ENCODE measurements at regions not wholly inside any gene's neighbourhood (a gene's known extent, or its start where the extent isn't known, plus 50 kb on each side); places are given as distances from the start of the nearest gene placed in this dataset.

DNA sequence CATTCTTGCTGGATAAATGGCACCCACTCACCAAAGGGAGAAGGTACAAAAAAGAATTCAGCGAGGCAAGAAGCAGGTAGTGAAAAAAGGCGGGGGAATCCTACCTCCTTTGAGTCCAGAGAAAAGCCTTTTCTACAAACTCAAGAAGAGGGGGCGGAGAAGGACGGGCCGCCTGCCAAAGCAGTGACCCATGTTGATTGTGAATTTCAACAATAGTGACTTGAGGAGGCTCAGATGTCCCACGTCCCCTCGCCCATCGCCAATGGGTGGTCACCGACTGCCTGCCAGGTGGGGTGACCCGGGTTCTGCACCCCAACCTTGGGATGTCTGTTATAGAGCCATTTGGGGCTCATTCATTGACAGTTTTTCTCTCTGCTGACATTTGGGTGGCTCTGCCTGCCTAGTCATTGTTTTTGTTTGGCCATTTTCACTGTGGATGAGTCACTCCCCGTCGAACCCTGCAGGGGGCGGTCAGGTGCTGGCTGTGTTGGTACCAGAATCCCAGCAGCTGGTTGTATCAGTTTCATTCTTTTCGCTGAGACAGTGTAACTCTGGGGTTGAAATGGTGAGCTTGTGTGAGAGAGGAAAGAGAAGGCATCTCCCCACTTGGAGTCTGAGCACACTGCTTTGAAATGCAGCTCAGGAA is 163.4 kb upstream of the NCAM1 start:
- Histone ChIP-seq H3K36me3 (ENCODE audit: control insufficient read depth, insufficient read depth, low read length) (no peaks in the 10 kb centered on the region), H3K79me1 (ENCODE audit: low read depth in 1 of 2, low read length in 2 of 2) (no peaks in the 10 kb centered on the region), H3K4me2 (ENCODE audit: low read depth, low read length) (no peak overlapping the region), H3K9me3 (ENCODE audit: control insufficient read depth, insufficient read depth, low read length) (no peaks in the 10 kb centered on the region), H2BK120ac (ENCODE audit: low read depth, low read length) (no peak overlapping the region), H2AK9ac (replicated peaks; ENCODE audit: low read depth, low read length, poor library complexity) (no peak overlapping the region), H3K4me1 (ENCODE audit: control insufficient read depth, insufficient read depth, low read length) (no peaks in the 10 kb centered on the region), H3K4me3 (ENCODE audit: insufficient read depth, low read depth, low read length) (no peak overlapping the region), H3K23ac (ENCODE audit: low read depth, low read length) (no peak overlapping the region), H4K20me1 (ENCODE audit: insufficient read depth, low read length) (no peaks in the 10 kb centered on the region), H3K14ac (replicated peaks; ENCODE audit: low read depth, low read length) (no peak overlapping the region), H3K4ac (ENCODE audit: low read depth, low read length) (no peak overlapping the region), H3K56ac (ENCODE audit: extremely low read depth, insufficient read depth, low read length) (no peak overlapping the region), H4K5ac (ENCODE audit: low read depth, low read length) (no peak overlapping the region), H2BK20ac (ENCODE audit: low read depth, low read length) (no peak overlapping the region), H2BK15ac (ENCODE audit: low read depth, low read length) (no peak overlapping the region), H3K9me1 (ENCODE audit: insufficient read depth, low read length) (no peaks in the 10 kb centered on the region), H4K8ac (ENCODE audit: low read depth in 2 of 2, low read length in 2 of 2) (no peak overlapping the region), H3K27me3 (ENCODE audit: control insufficient read depth, insufficient read depth, low read length) (no peaks in the 10 kb centered on the region), H4K91ac (ENCODE audit: insufficient read depth, low read depth, low read length) (no peak overlapping the region), H2BK5ac (ENCODE audit: low read depth, low read length, poor library complexity, severe bottlenecking) (no peak overlapping the region), H3K18ac (ENCODE audit: low read depth, low read length) (no peak overlapping the region), H3K27ac (ENCODE audit: insufficient read depth, low read length) (no peak overlapping the region), H2AK5ac (ENCODE audit: low read depth, low read length) (no peak overlapping the region), H3K9ac (ENCODE audit: low read depth, low read length) (no peak overlapping the region), H2AFZ (replicated peaks; ENCODE audit: low read length, poor library complexity) (no peak overlapping the region)
- DNase-seq, result no peak
- ChIA-PET CTCF (no interaction called here), POLR2A (ENCODE audit: unreplicated experiment) (no interaction called here)
- BruUV-seq (replicated peaks), result no TSS peak
- in situ Hi-C loops (cut with MboI; ENCODE audit: low sequenced_read_pairs) (no loop called here), intact Hi-C loops (cut with micrococcal nuclease) (no loop called here), dilution Hi-C loops (cut with HindIII; ENCODE audit: low sequenced_read_pairs, unreplicated experiment) (no loop called here)
- no CpG with 5 or more reads among the region's 14 CpGs for WGBS, 2 experiments (ENCODE audit: extremely low coverage in 2 of 2, insufficient read length in 1 of 2)
- no peak for TF ChIP-seq MAFK (IDR thresholded peaks at IDR 0.05; ENCODE audit: low read depth, low read length)
- no peak for TF ChIP-seq RCOR1 (IDR thresholded peaks at IDR 0.05; ENCODE audit: insufficient replicate concordance, low read length)
- no peak for TF ChIP-seq CHD1 (IDR thresholded peaks at IDR 0.05; ENCODE audit: low read depth, low read length)
- TF ChIP-seq, protein P1, sequence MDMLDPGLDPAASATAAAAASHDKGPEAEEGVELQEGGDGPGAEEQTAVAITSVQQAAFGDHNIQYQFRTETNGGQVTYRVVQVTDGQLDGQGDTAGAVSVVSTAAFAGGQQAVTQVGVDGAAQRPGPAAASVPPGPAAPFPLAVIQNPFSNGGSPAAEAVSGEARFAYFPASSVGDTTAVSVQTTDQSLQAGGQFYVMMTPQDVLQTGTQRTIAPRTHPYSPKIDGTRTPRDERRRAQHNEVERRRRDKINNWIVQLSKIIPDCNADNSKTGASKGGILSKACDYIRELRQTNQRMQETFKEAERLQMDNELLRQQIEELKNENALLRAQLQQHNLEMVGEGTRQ (IDR thresholded peaks at IDR 0.05; ENCODE audit: low read depth, low read length), result no peak
- TF ChIP-seq RFX5 (IDR thresholded peaks at IDR 0.05; ENCODE audit: low read depth, low read length), result no peak
- TF ChIP-seq, protein P2, sequence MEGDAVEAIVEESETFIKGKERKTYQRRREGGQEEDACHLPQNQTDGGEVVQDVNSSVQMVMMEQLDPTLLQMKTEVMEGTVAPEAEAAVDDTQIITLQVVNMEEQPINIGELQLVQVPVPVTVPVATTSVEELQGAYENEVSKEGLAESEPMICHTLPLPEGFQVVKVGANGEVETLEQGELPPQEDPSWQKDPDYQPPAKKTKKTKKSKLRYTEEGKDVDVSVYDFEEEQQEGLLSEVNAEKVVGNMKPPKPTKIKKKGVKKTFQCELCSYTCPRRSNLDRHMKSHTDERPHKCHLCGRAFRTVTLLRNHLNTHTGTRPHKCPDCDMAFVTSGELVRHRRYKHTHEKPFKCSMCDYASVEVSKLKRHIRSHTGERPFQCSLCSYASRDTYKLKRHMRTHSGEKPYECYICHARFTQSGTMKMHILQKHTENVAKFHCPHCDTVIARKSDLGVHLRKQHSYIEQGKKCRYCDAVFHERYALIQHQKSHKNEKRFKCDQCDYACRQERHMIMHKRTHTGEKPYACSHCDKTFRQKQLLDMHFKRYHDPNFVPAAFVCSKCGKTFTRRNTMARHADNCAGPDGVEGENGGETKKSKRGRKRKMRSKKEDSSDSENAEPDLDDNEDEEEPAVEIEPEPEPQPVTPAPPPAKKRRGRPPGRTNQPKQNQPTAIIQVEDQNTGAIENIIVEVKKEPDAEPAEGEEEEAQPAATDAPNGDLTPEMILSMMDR (conservative IDR thresholded peaks at IDR 0.05; ENCODE audit: low read depth, low read length), result 0 out of 2 replicates have a peak, but pooled peaks have one; percentile 4
- no peak for ATAC-seq (ENCODE audit: low read depth)
